ENCODE measurements at regions not wholly inside any gene's neighbourhood (a gene's known extent, or its start where the extent isn't known, plus 50 kb on each side); places are given as distances from the start of the nearest gene placed in this dataset.

GRCh38 chr17:68108313-68109000 lies 72.9 kb downstream of the KPNA2 start:
- TF ChIP-seq CTCF (IDR thresholded peaks at IDR 0.05) (no peak), POLR2A (IDR thresholded peaks at IDR 0.05; ENCODE audit: low read length) (no peak), HDAC2 (IDR thresholded peaks at IDR 0.05) (peak; percentile 93), SMC3 (IDR thresholded peaks at IDR 0.05) (no peak), JUNB (IDR thresholded peaks at IDR 0.05) (no peak)
